Gastrocnemius medialis (tissue), 4 donors: ENCODE measurements at regions not wholly inside any gene's neighbourhood (a gene's known extent, or its start where the extent isn't known, plus 50 kb on each side); places are given as distances from the start of the nearest gene placed in this dataset.

ENCODE experiments used
- CTCF ChIP-seq, 5 experiments: fragments of 450-650 bp in 3 of 5; fragments of 200-600 bp in 2 of 5; sonication (generic) in 2 of 5; IDR thresholded peaks in 4 of 5; conservative IDR thresholded peaks in 1 of 5; 1 replicate in 4 of 5; 2 replicates in 1 of 5; pipeline ENCODE4 v1.5.1; 2016 to 2019; ENCODE audit warnings: antibody characterized with exemption in 5 of 5, mild to moderate bottlenecking in 3 of 5, moderate library complexity in 3 of 5
- POLR2A ChIP-seq, 2 donors: fragments of 450-650 bp; IDR thresholded peaks; one replicate each; pipeline ENCODE4 v1.6.1; 2017; ENCODE audit warnings: antibody characterized with exemption in 2 of 2, mild to moderate bottlenecking in 2 of 2, moderate library complexity in 2 of 2

GRCh38 chrX:111008126-111008525 is 87.9 kb upstream of the PAK3 start:
- TF ChIP-seq CTCF (IDR thresholded peaks at IDR 0.05 in 4 of 5, conservative IDR thresholded peaks at IDR 0.05 in 1 of 5) (no peak), POLR2A (IDR thresholded peaks at IDR 0.05) (no peak)
